SK-N-SH (cell line): ENCODE measurements at regions not wholly inside any gene's neighbourhood (a gene's known extent, or its start where the extent isn't known, plus 50 kb on each side); places are given as distances from the start of the nearest gene placed in this dataset.

Experiments used
- CTCF ChIA-PET: fragments of 300-600, 350-600 bp; formaldehyde crosslinking; extraction: SDS; loops from one replicate; lab custom pipeline; 2021; lab: Yijun Ruan, JAX
- POLR2A ChIA-PET: fragments of 350-600 bp; sonication (Branson Sonifier 250); formaldehyde crosslinking; extraction: SDS; loops from one replicate; lab custom pipeline; 2020; ENCODE audit warnings: antibody characterized with exemption, inconsistent platforms; lab: Yijun Ruan, JAX
- DNase-seq: peaks from one replicate; pipeline ENCODE4 v3.0.0; 2012
- H2AFZ ChIP-seq: fragments of 200-600 bp; sonication (generic); 2 replicates; pipeline ENCODE4 v1.8.1; 2016; ENCODE audit warnings: antibody characterized with exemption, mild to moderate bottlenecking, low read depth
- H3F3A ChIP-seq: fragments of 200-600 bp; sonication (generic); replicated peaks from 2 replicates; pipeline ENCODE3; 2016; ENCODE audit warnings: antibody characterized with exemption, mild to moderate bottlenecking; ENCODE audit not compliant: insufficient read depth
- H3K27ac ChIP-seq, 2 experiments: fragments of 200-500 bp in 1 of 2; fragments of 200-600 bp in 1 of 2; sonication (Bioruptor generic) in 1 of 2; sonication (generic), shearing (Covaris generic) in 1 of 2; 2 replicates each; pipeline versions ENCODE4 v1.5.1 to v1.6.1; 2014 to 2016; ENCODE audit warnings: low read depth in 2 of 2, inconsistent platforms in 1 of 2, low read length in 1 of 2, mild to moderate bottlenecking in 1 of 2, mixed read lengths in 1 of 2
- H3K27me3 ChIP-seq: fragments of 200-600 bp; sonication (generic), shearing (Covaris generic); 2 replicates; pipeline ENCODE4 v1.6.1; 2016; ENCODE audit warnings: mixed run types; ENCODE audit not compliant: insufficient read depth
- H3K36me3 ChIP-seq, 2 experiments: fragments of 200-500 bp in 1 of 2; fragments of 200-600 bp in 1 of 2; sonication (Bioruptor generic) in 1 of 2; sonication (generic) in 1 of 2; replicated peaks in 1 of 2; 2 replicates each; pipeline versions ENCODE3 to v1.5.1; 2014 to 2016; ENCODE audit warnings: low read length in 1 of 2, mild to moderate bottlenecking in 1 of 2; ENCODE audit not compliant: insufficient read depth in 2 of 2, control insufficient read depth in 1 of 2
- H3K4me1 ChIP-seq, 2 experiments: fragments of 200-500 bp in 1 of 2; fragments of 200-600 bp in 1 of 2; sonication (Bioruptor generic) in 1 of 2; sonication (generic), shearing (Covaris generic) in 1 of 2; 2 replicates each; pipeline versions ENCODE4 v1.5.1 to v1.6.1; 2014 to 2016; ENCODE audit warnings: low read depth in 1 of 2, low read length in 1 of 2, mixed run types in 1 of 2; ENCODE audit not compliant: insufficient read depth in 2 of 2, control insufficient read depth in 1 of 2
- H3K4me2 ChIP-seq: fragments of 200-600 bp; sonication (generic), shearing (Covaris generic); 2 replicates; pipeline ENCODE4 v1.6.1; 2017; ENCODE audit warnings: mixed run types
- H3K4me3 ChIP-seq, 2 experiments: fragments of 200-500 bp in 1 of 2; fragments of 200-600 bp in 1 of 2; sonication (Bioruptor generic) in 1 of 2; sonication (generic), shearing (Covaris generic) in 1 of 2; 2 replicates each; pipeline versions ENCODE4 v1.5.1 to v1.8.1; 2014 to 2016; ENCODE audit warnings: low read depth in 2 of 2, inconsistent platforms in 1 of 2, low read length in 1 of 2, mild to moderate bottlenecking in 1 of 2, mixed read lengths in 1 of 2, moderate library complexity in 1 of 2
- H3K79me2 ChIP-seq: fragments of 200-600 bp; sonication (generic); 2 replicates; pipeline ENCODE4 v1.8.1; 2017; ENCODE audit warnings: mild to moderate bottlenecking; ENCODE audit not compliant: insufficient read depth
- H3K9ac ChIP-seq: fragments of 200-600 bp; sonication (generic); 2 replicates; pipeline ENCODE4 v1.6.1; 2017; ENCODE audit warnings: mixed run types
- H3K9me2 ChIP-seq: fragments of 200-600 bp; sonication (generic); 2 replicates; pipeline ENCODE4 v1.6.1; 2017; ENCODE audit warnings: mixed run types
- H3K9me3 ChIP-seq: fragments of 200-600 bp; sonication (generic); 2 replicates; pipeline ENCODE4 v1.6.1; 2017; ENCODE audit warnings: mixed run types, mild to moderate bottlenecking, moderate library complexity
- H4K20me1 ChIP-seq: fragments of 200-600 bp; sonication (generic); 2 replicates; pipeline ENCODE4 v1.6.1; 2017; ENCODE audit warnings: mild to moderate bottlenecking, mixed run types; ENCODE audit not compliant: insufficient read depth
- ELF1 ChIP-seq: IDR thresholded peaks from 2 replicates; pipeline ENCODE4 v1.4.0; 2012
- FOSL2 ChIP-seq: IDR thresholded peaks from 2 replicates; pipeline ENCODE4 v1.4.0; 2012; ENCODE audit warnings: low read depth, mild to moderate bottlenecking, moderate library complexity, borderline replicate concordance
- FOXJ3 ChIP-seq: sonication (generic); formaldehyde crosslinking; IDR thresholded peaks from 2 replicates; pipeline ENCODE4 v1.5.1; 2020; ENCODE audit warnings: mild to moderate bottlenecking, missing genetic modification reagents
- FOXM1 ChIP-seq: IDR thresholded peaks from 2 replicates; pipeline ENCODE4 v1.4.0; 2012; ENCODE audit warnings: low read depth, mild to moderate bottlenecking
- GABPA ChIP-seq: IDR thresholded peaks from 2 replicates; pipeline ENCODE4 v1.4.0; 2012; ENCODE audit warnings: low read depth, mild to moderate bottlenecking
- GATA2 ChIP-seq: sonication (generic); formaldehyde crosslinking; IDR thresholded peaks from 2 replicates; pipeline ENCODE4 v1.5.0; 2020; ENCODE audit warnings: mild to moderate bottlenecking, missing genetic modification reagents
- IRF3 ChIP-seq: fragments of 150-350 bp; IDR thresholded peaks from 2 replicates; pipeline ENCODE4 v1.6.1; 2016; ENCODE audit warnings: mild to moderate bottlenecking, low read depth, low read length
- JUND ChIP-seq: IDR thresholded peaks from 2 replicates; pipeline ENCODE4 v1.4.0; 2012
- NFIC ChIP-seq: IDR thresholded peaks from 2 replicates; pipeline ENCODE4 v1.4.0; 2012; ENCODE audit warnings: borderline replicate concordance
- RCOR1 ChIP-seq: fragments of 150-350 bp; IDR thresholded peaks from 2 replicates; pipeline ENCODE4 v1.6.1; 2017; ENCODE audit warnings: antibody characterized with exemption, low read length
- RFX5 ChIP-seq: IDR thresholded peaks from 2 replicates; pipeline ENCODE4 v1.6.1; 2012; ENCODE audit warnings: mild to moderate bottlenecking, improper control_type of control experiment, low read length
- RXRA ChIP-seq: IDR thresholded peaks from 2 replicates; pipeline ENCODE4 v1.4.0; 2012; ENCODE audit warnings: low read depth, mild to moderate bottlenecking, borderline replicate concordance
- SMC3 ChIP-seq: IDR thresholded peaks from 2 replicates; pipeline ENCODE4 v1.6.1; 2012; ENCODE audit warnings: low read depth, low read length, improper control_type of control experiment
- TAF1 ChIP-seq: IDR thresholded peaks from 2 replicates; pipeline ENCODE4 v1.6.1; 2012; ENCODE audit warnings: low read depth, mild to moderate bottlenecking, low read length, moderate library complexity, borderline replicate concordance
- TCF12 ChIP-seq: IDR thresholded peaks from 2 replicates; pipeline ENCODE4 v1.4.0; 2012
- TEAD4 ChIP-seq: IDR thresholded peaks from 2 replicates; pipeline ENCODE4 v1.4.0; 2012; ENCODE audit warnings: mild to moderate bottlenecking, borderline replicate concordance; ENCODE audit not compliant: insufficient read depth
- USF1 ChIP-seq: IDR thresholded peaks from 2 replicates; pipeline ENCODE4 v1.4.0; 2012; ENCODE audit warnings: low read depth, borderline replicate concordance
- YY1 ChIP-seq: IDR thresholded peaks from 2 replicates; pipeline ENCODE4 v1.4.0; 2012; ENCODE audit warnings: low read depth, mild to moderate bottlenecking
- WGBS: methylation state at CpG from one replicate; pipeline ENCODE4 v1.1.6; 2017; ENCODE audit warnings: low lambda C conversion rate; 5-methylcytosine and 5-hydroxymethylcytosine counted together
- TF ChIP-seq, protein P1 (sequence below): IDR thresholded peaks from 2 replicates; pipeline ENCODE4 v1.4.0; 2012; ENCODE audit warnings: low read depth
- TF ChIP-seq, protein P2 (sequence below): fragments of 200-600 bp; sonication (generic); IDR thresholded peaks from 2 replicates; pipeline ENCODE4 v1.6.1; 2017; ENCODE audit warnings: antibody characterized with exemption, mild to moderate bottlenecking, moderate library complexity

DNA sequence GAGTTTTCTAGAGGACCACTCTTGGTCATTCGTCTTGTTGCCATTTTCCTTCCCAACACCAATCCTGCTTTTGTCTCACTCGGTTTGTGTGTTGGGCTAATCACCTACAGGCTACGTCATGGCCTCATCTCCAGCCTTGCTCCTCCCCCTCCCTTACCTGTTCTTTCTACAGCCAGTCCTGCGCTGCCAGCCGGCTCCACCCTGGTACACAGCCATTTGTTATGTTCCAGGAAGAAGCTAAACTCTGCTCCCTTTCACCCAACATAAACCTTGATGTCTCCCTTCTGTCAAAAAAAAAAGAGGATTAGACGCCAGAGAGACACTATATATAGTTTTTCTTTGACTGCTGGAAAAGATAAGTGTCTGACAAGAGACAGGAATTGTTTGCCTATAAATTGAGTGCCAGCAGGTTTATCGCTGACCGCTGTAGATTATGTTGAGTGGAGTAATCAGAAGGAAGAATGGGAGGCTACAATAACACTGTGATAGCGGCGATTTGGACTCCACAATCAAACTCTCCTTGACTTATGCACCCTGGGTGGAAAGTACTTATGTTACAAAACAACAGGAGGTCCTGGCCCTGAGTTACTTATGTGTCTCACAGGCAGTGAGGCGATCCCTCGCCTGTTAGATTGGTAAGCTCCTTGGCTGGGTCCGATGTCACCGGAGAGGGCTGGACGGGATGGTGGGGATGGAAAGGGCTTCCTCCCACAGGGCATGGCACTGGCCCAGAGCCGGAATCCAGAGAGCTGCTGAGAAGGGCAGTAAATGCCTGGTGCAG, 171.3 kb upstream of the BMPER start:
- DNase-seq: no peak
- Histone ChIP-seq H2AFZ (no peak overlapping the region), H3F3A (no peaks in the 10 kb centered on the region), H3K4me2 (no peak overlapping the region), H3K79me2 (no peaks in the 10 kb centered on the region), H4K20me1 (no peaks in the 10 kb centered on the region), H3K4me3 (no peak overlapping the region), H3K4me1 (peaks cover 0 to 4% of the 10 kb centered on the region in 2 experiments; a peak in 1 of 4 replicates), H3K27ac (no peak overlapping the region), H3K27me3 (no peaks in the 10 kb centered on the region), H3K9me3 (no peaks in the 10 kb centered on the region), H3K36me3 (no peaks in the 10 kb centered on the region), H3K9ac (no peak overlapping the region), H3K9me2 (no peaks in the 10 kb centered on the region)
- POLR2A ChIA-PET: no interaction called here
- CTCF ChIA-PET: interaction anchor here (1.0 to 1.3 kb wide), 2 partner anchors 10 to 17 kb away, joined by 3 read pairs; no protein-coding TSS in a partner anchor
- TF ChIP-seq, protein P1, sequence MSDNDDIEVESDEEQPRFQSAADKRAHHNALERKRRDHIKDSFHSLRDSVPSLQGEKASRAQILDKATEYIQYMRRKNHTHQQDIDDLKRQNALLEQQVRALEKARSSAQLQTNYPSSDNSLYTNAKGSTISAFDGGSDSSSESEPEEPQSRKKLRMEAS: no peak
- no peak for TF ChIP-seq TEAD4
- TF ChIP-seq GABPA: no peak
- no peak for TF ChIP-seq FOXJ3 (CRISPR knock-in tag)
- no peak for TF ChIP-seq NFIC
- TF ChIP-seq YY1: no peak
- TF ChIP-seq USF1: no peak
- no peak for TF ChIP-seq JUND
- no peak for TF ChIP-seq RFX5
- no peak for TF ChIP-seq SMC3
- no peak for TF ChIP-seq FOXM1
- TF ChIP-seq TCF12: no peak
- WGBS: 62% methylated on average over 16 of the region's 16 CpGs

DNA sequence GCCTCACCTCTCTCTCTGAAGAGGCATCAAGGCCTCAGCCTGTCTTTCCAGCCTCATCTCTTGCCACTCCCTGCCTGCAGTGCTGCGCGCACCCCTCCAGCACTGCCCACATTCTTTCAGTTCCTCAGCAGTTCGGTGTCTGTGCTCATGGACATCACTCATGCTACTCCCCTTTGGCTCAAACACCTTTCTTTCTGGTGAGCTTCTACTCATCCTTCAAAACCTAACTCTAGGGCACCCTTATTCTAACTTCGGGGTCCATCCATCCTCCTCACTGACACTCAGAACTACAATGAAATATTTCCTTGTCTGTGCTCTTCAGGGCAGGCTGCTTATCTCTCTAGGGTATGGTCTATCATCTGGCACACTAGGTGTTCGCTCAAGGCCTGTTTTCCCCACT, 169.9 kb upstream of the BMPER start:
- H3F3A ChIP-seq: no peaks in the 10 kb centered on the region
- ChIA-PET POLR2A (no interaction called here), CTCF (interaction anchor here (1.3 kb wide), 1 partner anchor 11 kb away, joined by 3 read pairs; no protein-coding TSS in a partner anchor)
- no peak for DNase-seq
- no peaks in the 10 kb centered on the region for H3K27me3 ChIP-seq
- H3K27ac ChIP-seq: no peak overlapping the region
- no peaks in the 10 kb centered on the region for H3K79me2 ChIP-seq
- H3K9me3 ChIP-seq: no peaks in the 10 kb centered on the region
- H3K36me3 ChIP-seq: no peaks in the 10 kb centered on the region
- no peak overlapping the region for H3K4me2 ChIP-seq
- no peaks in the 10 kb centered on the region for H4K20me1 ChIP-seq
- 61% methylated on average over 5 of the region's 5 CpGs for WGBS
- no peak overlapping the region for H3K9ac ChIP-seq
- H3K9me2 ChIP-seq: no peaks in the 10 kb centered on the region
- peaks cover 0 to 4% of the 10 kb centered on the region in 2 experiments; a peak in 1 of 4 replicates for H3K4me1 ChIP-seq
- no peak overlapping the region for H3K4me3 ChIP-seq
- no peak overlapping the region for H2AFZ ChIP-seq
- TF ChIP-seq ELF1: no peak
- TF ChIP-seq IRF3: no peak
- no peak for TF ChIP-seq TCF12
- no peak for TF ChIP-seq RFX5
- no peak for TF ChIP-seq USF1
- no peak for TF ChIP-seq GABPA
- no peak for TF ChIP-seq JUND
- TF ChIP-seq RXRA: no peak
- TF ChIP-seq, protein P2, sequence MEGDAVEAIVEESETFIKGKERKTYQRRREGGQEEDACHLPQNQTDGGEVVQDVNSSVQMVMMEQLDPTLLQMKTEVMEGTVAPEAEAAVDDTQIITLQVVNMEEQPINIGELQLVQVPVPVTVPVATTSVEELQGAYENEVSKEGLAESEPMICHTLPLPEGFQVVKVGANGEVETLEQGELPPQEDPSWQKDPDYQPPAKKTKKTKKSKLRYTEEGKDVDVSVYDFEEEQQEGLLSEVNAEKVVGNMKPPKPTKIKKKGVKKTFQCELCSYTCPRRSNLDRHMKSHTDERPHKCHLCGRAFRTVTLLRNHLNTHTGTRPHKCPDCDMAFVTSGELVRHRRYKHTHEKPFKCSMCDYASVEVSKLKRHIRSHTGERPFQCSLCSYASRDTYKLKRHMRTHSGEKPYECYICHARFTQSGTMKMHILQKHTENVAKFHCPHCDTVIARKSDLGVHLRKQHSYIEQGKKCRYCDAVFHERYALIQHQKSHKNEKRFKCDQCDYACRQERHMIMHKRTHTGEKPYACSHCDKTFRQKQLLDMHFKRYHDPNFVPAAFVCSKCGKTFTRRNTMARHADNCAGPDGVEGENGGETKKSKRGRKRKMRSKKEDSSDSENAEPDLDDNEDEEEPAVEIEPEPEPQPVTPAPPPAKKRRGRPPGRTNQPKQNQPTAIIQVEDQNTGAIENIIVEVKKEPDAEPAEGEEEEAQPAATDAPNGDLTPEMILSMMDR: no peak
- TF ChIP-seq FOXJ3 (CRISPR knock-in tag): no peak
- no peak for TF ChIP-seq TAF1
- TF ChIP-seq FOSL2: no peak
- no peak for TF ChIP-seq TEAD4
- TF ChIP-seq RCOR1: no peak
- TF ChIP-seq GATA2: no peak
